Effector memory CD4-positive, alpha-beta T cell (primary cell): ENCODE measurements at regions not wholly inside any gene's neighbourhood (a gene's known extent, or its start where the extent isn't known, plus 50 kb on each side); places are given as distances from the start of the nearest gene placed in this dataset.

ENCODE experiments used
- DNase-seq, 3 donors: peaks; one replicate each; pipeline ENCODE4 v3.0.0-alpha.2; 2020
- H3K27ac ChIP-seq: 2 replicates; pipeline ENCODE4 v1.7.0; 2013; ENCODE audit warnings: mild to moderate bottlenecking, low read length, moderate library complexity; ENCODE audit not compliant: insufficient read depth, poor library complexity, severe bottlenecking
- H3K27me3 ChIP-seq: replicated peaks from 2 replicates; pipeline ENCODE4 v1.7.0; 2013; ENCODE audit warnings: mild to moderate bottlenecking, low read length; ENCODE audit not compliant: insufficient read depth, control insufficient read depth, poor library complexity, severe bottlenecking
- H3K36me3 ChIP-seq: 2 replicates; pipeline ENCODE4 v1.7.0; 2013; ENCODE audit warnings: mild to moderate bottlenecking, low read length, moderate library complexity; ENCODE audit not compliant: control insufficient read depth, insufficient read depth
- H3K4me1 ChIP-seq: 2 replicates; pipeline ENCODE4 v1.7.0; 2013; ENCODE audit warnings: low read length, mild to moderate bottlenecking; ENCODE audit not compliant: control insufficient read depth, insufficient read depth, poor library complexity, severe bottlenecking
- H3K4me3 ChIP-seq: 2 replicates; pipeline ENCODE4 v1.7.0; 2013; ENCODE audit warnings: low read length, low read depth, mild to moderate bottlenecking; ENCODE audit not compliant: insufficient read depth, poor library complexity, severe bottlenecking
- H3K9me3 ChIP-seq: 2 replicates; pipeline ENCODE4 v1.7.0; 2013; ENCODE audit warnings: mild to moderate bottlenecking, low read length, moderate library complexity; ENCODE audit not compliant: control insufficient read depth

DNA sequence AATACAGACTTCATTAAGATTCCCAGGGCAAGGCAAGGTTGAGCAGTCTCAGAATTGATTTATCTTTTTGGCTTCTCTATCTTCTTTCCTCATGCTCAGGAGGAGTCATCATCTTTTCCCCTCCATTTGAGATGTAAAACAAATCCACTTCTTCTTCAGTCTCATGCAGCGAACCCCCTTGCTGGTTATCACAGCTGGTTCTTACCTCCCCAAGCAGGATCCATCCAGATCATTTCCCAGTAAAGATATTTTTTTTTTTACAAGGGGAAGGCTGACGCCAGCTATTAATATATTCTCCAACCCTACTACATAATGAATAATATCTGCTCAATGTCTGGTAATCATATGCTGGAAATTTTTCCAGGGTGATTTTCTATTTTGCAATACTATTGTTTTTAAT is 508.9 kb upstream of the NOX3 start:
- no peak overlapping the region for H3K4me3 ChIP-seq
- H3K27me3 ChIP-seq, result no peaks in the 10 kb centered on the region
- DNase-seq, result no peak
- no peak overlapping the region for H3K27ac ChIP-seq
- H3K36me3 ChIP-seq, result no peaks in the 10 kb centered on the region
- no peaks in the 10 kb centered on the region for H3K4me1 ChIP-seq
- H3K9me3 ChIP-seq, result no peaks in the 10 kb centered on the region

- Histone ChIP-seq H3K36me3 (no peaks in the 10 kb centered on the region), H3K27ac (no peak overlapping the region), H3K4me3 (no peak overlapping the region), H3K9me3 (no peaks in the 10 kb centered on the region), H3K4me1 (no peaks in the 10 kb centered on the region), H3K27me3 (no peaks in the 10 kb centered on the region)
- DNase-seq, result no peak
Measured at GRCh38 chr6:155962276-155962675, 506.6 kb upstream of the NOX3 start.

GRCh38 chr6:155959898-155960495 is 504.4 kb upstream of the NOX3 start:
- H3K9me3 ChIP-seq, result no peaks in the 10 kb centered on the region
- H3K27ac ChIP-seq, result no peak overlapping the region
- H3K36me3 ChIP-seq, result no peaks in the 10 kb centered on the region

DNA sequence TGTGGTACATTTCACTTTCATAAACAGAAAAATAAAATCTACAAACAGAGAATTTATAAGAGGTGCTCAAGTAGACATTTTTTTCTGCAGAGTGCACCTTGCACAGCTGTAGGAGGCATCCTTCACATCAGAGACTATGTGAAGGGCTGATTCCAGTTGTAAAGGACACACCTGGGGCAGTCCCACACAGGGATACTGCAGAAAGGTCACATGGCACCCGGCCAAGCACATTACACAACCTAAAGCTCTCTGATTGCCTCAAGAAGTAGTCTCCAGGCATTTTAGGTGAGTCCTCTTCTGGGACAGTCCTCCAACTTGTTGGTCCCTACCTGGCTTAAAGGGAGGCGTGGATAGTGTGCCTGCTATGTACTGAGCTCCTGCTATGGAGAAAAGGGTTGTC is 502.9 kb upstream of the NOX3 start:
- Histone ChIP-seq H3K36me3 (no peaks in the 10 kb centered on the region), H3K4me1 (no peaks in the 10 kb centered on the region), H3K27ac (no peak overlapping the region), H3K27me3 (no peaks in the 10 kb centered on the region), H3K9me3 (no peaks in the 10 kb centered on the region), H3K4me3 (no peak overlapping the region)
- no peak for DNase-seq

More at GRCh38 chr6:155959898-155960495, 504.4 kb upstream of the NOX3 start:
- H3K27me3 ChIP-seq, result no peaks in the 10 kb centered on the region
- no peaks in the 10 kb centered on the region for H3K4me1 ChIP-seq
- no peak for DNase-seq
- no peak overlapping the region for H3K4me3 ChIP-seq

GRCh38 chr6:155955038-155955437 is 499.4 kb upstream of the NOX3 start:
- no peaks in the 10 kb centered on the region for H3K4me1 ChIP-seq
- no peaks in the 10 kb centered on the region for H3K36me3 ChIP-seq
- no peak for DNase-seq

DNA sequence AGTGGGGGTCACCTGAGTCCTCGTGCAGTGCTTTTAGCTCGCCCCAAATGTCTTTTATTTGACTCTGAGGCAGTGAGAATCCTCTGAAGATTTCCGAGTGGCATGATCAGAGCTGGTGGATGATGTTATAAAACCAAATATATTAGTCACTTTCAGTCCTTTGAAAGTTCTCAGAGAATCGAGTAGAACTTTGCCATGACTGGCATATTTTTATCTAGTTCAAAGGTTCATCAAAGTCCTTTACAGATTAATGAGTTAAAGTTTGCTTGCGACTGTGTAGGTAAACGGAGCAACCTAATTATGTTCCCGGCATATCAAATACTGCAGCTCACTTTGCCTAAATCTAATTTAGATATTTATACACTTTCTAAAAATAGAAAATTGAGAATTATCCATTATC is 498.5 kb upstream of the NOX3 start:
- H3K4me1 ChIP-seq, result no peaks in the 10 kb centered on the region
- no peak overlapping the region for H3K27ac ChIP-seq
- H3K36me3 ChIP-seq, result no peaks in the 10 kb centered on the region
- no peak overlapping the region for H3K4me3 ChIP-seq
- no peaks in the 10 kb centered on the region for H3K9me3 ChIP-seq
- no peaks in the 10 kb centered on the region for H3K27me3 ChIP-seq
- DNase-seq, result no peak

More at GRCh38 chr6:155955038-155955437, 499.4 kb upstream of the NOX3 start:
- H3K4me3 ChIP-seq, result no peak overlapping the region
- no peaks in the 10 kb centered on the region for H3K27me3 ChIP-seq
- H3K27ac ChIP-seq, result no peak overlapping the region
- no peaks in the 10 kb centered on the region for H3K9me3 ChIP-seq

GRCh38 chr6:155949256-155949655 is 493.6 kb upstream of the NOX3 start:
- DNase-seq, result no peak
- no peaks in the 10 kb centered on the region for H3K27me3 ChIP-seq
- no peaks in the 10 kb centered on the region for H3K4me1 ChIP-seq
- no peak overlapping the region for H3K27ac ChIP-seq
- no peaks in the 10 kb centered on the region for H3K36me3 ChIP-seq
- peaks cover 6% of the 10 kb centered on the region for H3K9me3 ChIP-seq
- no peak overlapping the region for H3K4me3 ChIP-seq

DNA sequence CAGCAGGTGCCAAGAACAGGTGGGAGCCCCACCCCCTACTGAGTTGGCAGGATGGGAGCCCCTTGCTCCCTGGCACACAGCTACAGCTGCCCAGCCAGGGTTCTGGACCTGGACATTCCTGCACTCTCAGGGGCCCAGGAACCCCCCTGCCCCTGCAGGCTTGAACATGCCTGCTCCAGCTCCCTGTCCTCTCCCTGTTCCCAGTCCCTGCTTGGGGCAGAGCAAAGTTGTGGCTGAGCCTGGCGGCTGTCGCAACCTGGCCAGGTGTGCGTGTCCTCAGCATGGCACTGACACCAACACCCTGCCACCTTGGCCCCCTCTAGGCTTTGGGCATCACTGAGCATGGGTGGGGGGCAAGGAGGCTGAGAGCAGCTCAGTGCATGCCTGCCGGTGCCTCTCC is 491.2 kb upstream of the NOX3 start:
- DNase-seq, result no peak
- peaks cover 6% of the 10 kb centered on the region for H3K9me3 ChIP-seq
- H3K27ac ChIP-seq, result no peak overlapping the region
- no peaks in the 10 kb centered on the region for H3K27me3 ChIP-seq
- no peaks in the 10 kb centered on the region for H3K4me1 ChIP-seq
- no peak overlapping the region for H3K4me3 ChIP-seq
- no peaks in the 10 kb centered on the region for H3K36me3 ChIP-seq

DNA sequence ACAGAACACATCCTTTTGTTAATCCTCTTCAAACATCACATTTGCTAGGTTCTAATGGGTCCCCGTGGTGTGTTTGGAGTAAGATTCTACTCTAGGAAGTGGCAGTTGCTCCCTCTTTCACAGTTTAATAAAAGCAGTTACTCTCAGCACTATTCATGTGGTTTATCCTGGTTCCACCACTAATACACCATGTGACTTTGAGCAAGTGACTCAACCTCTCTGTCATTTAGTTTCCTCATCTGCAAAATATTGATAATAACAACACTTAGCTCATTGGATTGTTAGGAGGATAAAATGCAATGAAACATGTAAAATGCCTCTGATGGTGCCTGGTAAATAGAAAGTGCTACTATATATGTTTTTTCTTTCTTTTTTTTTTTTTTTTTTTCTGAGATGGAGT is 488.0 kb upstream of the NOX3 start:
- H3K9me3 ChIP-seq, result peaks cover 6% of the 10 kb centered on the region
- no peaks in the 10 kb centered on the region for H3K27me3 ChIP-seq
- H3K4me3 ChIP-seq, result no peak overlapping the region
- H3K27ac ChIP-seq, result no peak overlapping the region
- no peaks in the 10 kb centered on the region for H3K36me3 ChIP-seq
- H3K4me1 ChIP-seq, result no peaks in the 10 kb centered on the region
- DNase-seq, result no peak

DNA sequence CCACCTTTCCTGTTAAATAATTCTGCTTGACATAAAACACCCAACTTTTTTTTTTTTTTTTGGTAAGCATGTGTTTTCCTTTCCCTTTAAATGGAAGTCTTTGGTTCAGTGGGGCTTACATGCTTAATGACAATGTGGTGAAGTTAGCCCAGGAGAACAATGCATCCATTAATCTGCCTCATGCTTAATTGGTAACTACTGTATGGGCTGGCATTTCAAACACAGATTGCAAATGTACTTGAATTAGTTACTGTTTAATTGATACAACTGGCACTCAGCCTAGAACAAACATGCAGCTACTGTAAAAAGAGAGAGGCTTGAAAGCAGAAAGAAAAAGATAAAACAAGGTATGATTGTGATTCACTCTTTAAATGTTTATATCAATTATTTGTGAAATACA is 483.6 kb upstream of the NOX3 start:
- H3K36me3 ChIP-seq, result no peaks in the 10 kb centered on the region
- H3K9me3 ChIP-seq, result no peaks in the 10 kb centered on the region
- no peak overlapping the region for H3K4me3 ChIP-seq
- no peaks in the 10 kb centered on the region for H3K27me3 ChIP-seq
- no peaks in the 10 kb centered on the region for H3K4me1 ChIP-seq
- no peak overlapping the region for H3K27ac ChIP-seq
- DNase-seq, result no peak
